Upper lobe of left lung (tissue), 6 donors: ENCODE measurements at regions not wholly inside any gene's neighbourhood (a gene's known extent, or its start where the extent isn't known, plus 50 kb on each side); places are given as distances from the start of the nearest gene placed in this dataset.
"Not testable (repeated sequence)": the region's sequence is repeated elsewhere in the genome, so short reads cannot be mapped to it uniquely, and the experiment has no call there.

ENCODE experiments used
- ATAC-seq, 2 donors: fragments of 200-7000 bp; cut with Tn5 transposase; one replicate each; pipeline ENCODE4 v1.9.1; 2022; ENCODE audit warnings: mild to moderate bottlenecking in 2 of 2, moderate library complexity in 2 of 2; ENCODE audit not compliant: low FRiP score in 2 of 2
- DNase-seq, 2 donors: peaks; one replicate each; pipeline ENCODE4 v3.0.0-alpha.2; 2019 to 2020
- H3K27ac ChIP-seq, 4 donors: fragments of 200-600 bp; sonication (generic); one replicate each; pipeline ENCODE4 v1.5.1; 2016 to 2019
- H3K27me3 ChIP-seq, 4 donors: fragments of 200-600 bp; sonication (generic); one replicate each; pipeline ENCODE4 v1.5.1; 2017 to 2019
- H3K36me3 ChIP-seq, 4 donors: fragments of 200-600 bp; sonication (generic); one replicate each; pipeline ENCODE4 v1.5.1; 2016 to 2019
- H3K4me1 ChIP-seq, 4 donors: fragments of 200-600 bp; sonication (generic); one replicate each; pipeline ENCODE4 v1.5.1; 2018 to 2019
- H3K4me3 ChIP-seq, 4 donors: fragments of 200-600 bp; sonication (generic); one replicate each; pipeline ENCODE4 v1.5.1; 2017 to 2019; ENCODE audit warnings: mild to moderate bottlenecking in 2 of 4, moderate library complexity in 1 of 4
- H3K9me3 ChIP-seq, 4 donors: fragments of 200-600 bp; sonication (generic); one replicate each; pipeline ENCODE4 v1.5.1; 2018 to 2019
- CTCF ChIP-seq, 6 experiments: fragments of 450-650 bp in 4 of 6; fragments of 200-600 bp in 2 of 6; sonication (generic) in 2 of 6; IDR thresholded peaks; one replicate each; pipeline ENCODE4 v1.5.1; 2016 to 2019; ENCODE audit warnings: antibody characterized with exemption in 6 of 6
- EP300 ChIP-seq, 4 donors: sonication (generic); formaldehyde crosslinking; IDR thresholded peaks; one replicate each; pipeline ENCODE4 v1.5.1; 2017; ENCODE audit warnings: antibody characterized with exemption in 4 of 4, control low read depth in 2 of 4
- POLR2A ChIP-seq, 4 donors: fragments of 450-650 bp; IDR thresholded peaks; one replicate each; pipeline ENCODE4 v1.5.1; 2016 to 2017; ENCODE audit warnings: antibody characterized with exemption in 4 of 4, mild to moderate bottlenecking in 2 of 4
- POLR2AphosphoS5 ChIP-seq, 2 donors: sonication (generic); formaldehyde crosslinking; IDR thresholded peaks; one replicate each; pipeline ENCODE4 v1.5.1; 2017; ENCODE audit warnings: antibody characterized with exemption in 2 of 2
- WGBS, 2 donors: methylation state at CpG; one replicate each; pipeline ENCODE4 v1.1.5; 2017 to 2018; 5-methylcytosine and 5-hydroxymethylcytosine counted together
- donor health status: DM: no; HTN: no; CAD: no; lungs with moderate emphysema.
- donor health status: DM: no; HTN: yes; CAD: no; lungs with severe emphysema.

DNA sequence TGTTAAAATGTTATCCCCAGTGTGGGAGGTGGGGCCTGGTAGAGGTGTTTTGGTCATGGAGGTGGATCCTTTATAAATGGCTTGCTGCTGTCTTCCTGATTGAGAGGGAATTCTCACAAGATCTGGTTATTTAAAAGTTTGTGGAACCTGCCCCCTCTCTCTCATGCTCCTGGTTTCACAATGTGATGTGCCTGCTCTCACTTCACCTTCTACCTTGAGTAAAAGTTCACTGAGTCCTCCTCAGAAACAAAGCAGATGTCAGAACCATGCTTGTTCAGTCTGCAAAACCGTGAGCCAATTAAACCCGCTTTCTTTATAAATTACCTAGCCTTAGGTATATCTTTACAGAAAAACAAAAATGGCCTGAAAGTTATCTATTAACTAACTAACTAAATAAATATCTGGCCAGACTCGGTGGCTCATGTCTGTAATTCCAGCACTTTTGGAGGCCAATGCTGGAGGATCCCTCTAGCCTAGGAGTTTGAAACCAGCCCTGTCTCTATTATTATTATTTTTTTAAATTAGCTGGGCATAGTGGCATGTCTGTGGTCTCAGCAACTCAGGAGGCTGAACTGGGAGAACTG, 1067.4 kb downstream of the CDH9 start:
- DNase-seq (no peak), ATAC-seq (no peak)
- Histone ChIP-seq H3K36me3 (no peaks in the 10 kb centered on the region), H3K4me3 (no peak overlapping the region), H3K27me3 (no peaks in the 10 kb centered on the region), H3K27ac (no peak overlapping the region), H3K4me1 (no peaks in the 10 kb centered on the region), H3K9me3 (no peaks in the 10 kb centered on the region)
- 82 to 87% methylated on average over 3 of the region's 3 CpGs for WGBS, 2 donors
- no peak for TF ChIP-seq POLR2A (IDR thresholded peaks at IDR 0.05)
- TF ChIP-seq EP300 (IDR thresholded peaks at IDR 0.05): no peak
- TF ChIP-seq POLR2AphosphoS5 (IDR thresholded peaks at IDR 0.05): no peak
- TF ChIP-seq CTCF (IDR thresholded peaks at IDR 0.05): no peak

DNA sequence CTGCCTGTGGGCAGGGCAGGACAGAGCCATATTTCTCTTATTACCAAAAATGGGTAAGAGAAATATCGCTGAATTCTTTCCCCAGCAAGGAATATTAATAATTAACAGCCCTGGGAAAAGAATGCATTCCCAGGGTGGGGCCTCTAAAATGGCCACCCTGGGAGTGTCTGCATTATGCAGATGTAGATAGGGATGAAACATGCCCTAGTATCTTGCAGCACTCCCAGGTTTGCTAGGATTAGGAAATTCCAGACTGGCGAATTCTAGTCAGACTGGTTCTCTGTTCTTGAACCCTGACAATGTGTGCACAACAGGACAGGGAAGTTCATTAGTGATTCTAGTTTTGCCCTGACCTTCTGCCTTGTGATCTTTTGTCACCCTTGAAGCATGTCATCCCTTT, 1069.3 kb downstream of the CDH9 start:
- not testable (repeated sequence) for H3K27me3 ChIP-seq, H3K36me3 ChIP-seq, H3K9me3 ChIP-seq, H3K4me1 ChIP-seq, DNase-seq, H3K27ac ChIP-seq, H3K4me3 ChIP-seq, ATAC-seq
- WGBS, 2 donors: 64 to 79% methylated on average over 2 of the region's 2 CpGs

GRCh38 chr5:25964009-25964372, 1074.4 kb downstream of the CDH9 start:
- Histone ChIP-seq H3K36me3 (no peaks in the 10 kb centered on the region), H3K4me1 (no peaks in the 10 kb centered on the region), H3K4me3 (no peak overlapping the region), H3K9me3 (no peaks in the 10 kb centered on the region), H3K27me3 (no peaks in the 10 kb centered on the region), H3K27ac (no peak overlapping the region)
- no peak for DNase-seq
- no peak for ATAC-seq
- TF ChIP-seq POLR2AphosphoS5 (IDR thresholded peaks at IDR 0.05) (no peak), EP300 (IDR thresholded peaks at IDR 0.05) (no peak), POLR2A (IDR thresholded peaks at IDR 0.05) (no peak), CTCF (IDR thresholded peaks at IDR 0.05) (no peak)
- WGBS, 2 donors: 95 to 96% methylated on average over 3 of the region's 3 CpGs

GRCh38 chr5:25963251-25964008, 1075.0 kb downstream of the CDH9 start:
- Histone ChIP-seq H3K27me3 (no peaks in the 10 kb centered on the region), H3K27ac (no peak overlapping the region), H3K4me1 (no peaks in the 10 kb centered on the region), H3K4me3 (no peak overlapping the region), H3K36me3 (no peaks in the 10 kb centered on the region), H3K9me3 (no peaks in the 10 kb centered on the region)
- 81 to 88% methylated on average over 5 of the region's 5 CpGs for WGBS, 2 donors
- ATAC-seq (peak in 1 of 2 donors; percentile 52), DNase-seq (no peak)
- TF ChIP-seq POLR2A (IDR thresholded peaks at IDR 0.05): no peak
- TF ChIP-seq CTCF (IDR thresholded peaks at IDR 0.05): no peak
- TF ChIP-seq POLR2AphosphoS5 (IDR thresholded peaks at IDR 0.05): no peak
- TF ChIP-seq EP300 (IDR thresholded peaks at IDR 0.05): no peak

- no peak overlapping the region for H3K4me3 ChIP-seq
- H3K4me1 ChIP-seq: no peaks in the 10 kb centered on the region
- TF ChIP-seq POLR2AphosphoS5 (IDR thresholded peaks at IDR 0.05) (no peak), POLR2A (IDR thresholded peaks at IDR 0.05) (no peak), EP300 (IDR thresholded peaks at IDR 0.05) (no peak), CTCF (IDR thresholded peaks at IDR 0.05) (no peak)
- 80 to 82% methylated on average over 2 of the region's 2 CpGs for WGBS, 2 donors
- no peak overlapping the region for H3K27ac ChIP-seq
- no peaks in the 10 kb centered on the region for H3K27me3 ChIP-seq
- ATAC-seq: no peak
- no peaks in the 10 kb centered on the region for H3K9me3 ChIP-seq
- H3K36me3 ChIP-seq: no peaks in the 10 kb centered on the region
- no peak for DNase-seq
Measured at GRCh38 chr5:25955337-25955736, 1083.0 kb downstream of the CDH9 start.
